ENCODE measurements at regions not wholly inside any gene's neighbourhood (a gene's known extent, or its start where the extent isn't known, plus 50 kb on each side); places are given as distances from the start of the nearest gene placed in this dataset.

GRCh38 chr18:11283479-11284161 is 134.3 kb upstream of the PIEZO2 start:
- DNase-seq (ENCODE audit: low spot score) = no peak
- no peak overlapping the region for H3K4me3 ChIP-seq (ENCODE audit: low read depth in 1 of 3, low read length in 3 of 3)
- WGBS = 28% methylated on average over 11 of the region's 11 CpGs
- H3K9ac ChIP-seq (ENCODE audit: low read depth in 1 of 2, low read length in 2 of 2) = peak overlapping the region in 1 of 2 donors; percentile 6
- H3K4me1 ChIP-seq (ENCODE audit: control insufficient read depth in 4 of 4, insufficient read depth in 4 of 4, low read length in 3 of 4) = peaks cover 0 to 25% (median 14%) of the 10 kb centered on the region in 4 donors
- H3K9me3 ChIP-seq (ENCODE audit: control insufficient read depth in 4 of 4, low read length in 3 of 4) = no peaks in the 10 kb centered on the region
- TF ChIP-seq ZBTB33 (IDR thresholded peaks at IDR 0.05) = peak; percentile 69
- peak; percentile 76 for TF ChIP-seq REST (IDR thresholded peaks at IDR 0.05)
- TF ChIP-seq NR2F2 (IDR thresholded peaks at IDR 0.05) = no peak
- TF ChIP-seq HNF4G (IDR thresholded peaks at IDR 0.05) = peak; percentile 26
- TF ChIP-seq MAX (IDR thresholded peaks at IDR 0.05) = peak; percentile 72
- peak in 1 of 2 donors; percentile 27 for TF ChIP-seq GABPA (IDR thresholded peaks at IDR 0.05 in 1 of 2, conservative IDR thresholded peaks at IDR 0.05 in 1 of 2)
- TF ChIP-seq ATF3 (IDR thresholded peaks at IDR 0.05) = no peak
- peak; percentile 74 to 91 for TF ChIP-seq HNF4A (conservative IDR thresholded peaks at IDR 0.05)
- no peak for TF ChIP-seq TAF1 (conservative IDR thresholded peaks at IDR 0.05)
- TF ChIP-seq YY1 (IDR thresholded peaks at IDR 0.05) = peak; percentile 92
- TF ChIP-seq SP1 (IDR thresholded peaks at IDR 0.05) = peak; percentile 91
- peak; percentile 51 to 59 for TF ChIP-seq RAD21 (IDR thresholded peaks at IDR 0.05)
- peak in 1 of 2 donors; percentile 86 for TF ChIP-seq EGR1 (IDR thresholded peaks at IDR 0.05; ENCODE audit: low read depth in 2 of 2)
- TF ChIP-seq FOXA2 (IDR thresholded peaks at IDR 0.05) = peak; percentile 97
- TF ChIP-seq RXRA (IDR thresholded peaks at IDR 0.05) = peak; percentile 70 to 88
- peak in 1 of 2 donors; percentile 60 for TF ChIP-seq JUND (IDR thresholded peaks at IDR 0.05)
- TF ChIP-seq CTCF (IDR thresholded peaks at IDR 0.05; ENCODE audit: low read depth, low read length, missing input control) = no peak
- TF ChIP-seq FOXA1 (IDR thresholded peaks at IDR 0.05) = peak; percentile 97
- H3K27ac ChIP-seq (ENCODE audit: low read depth in 1 of 2, low read length in 2 of 2) = peak overlapping the region; percentile 17 to 37
- H3K36me3 ChIP-seq (ENCODE audit: control insufficient read depth in 4 of 4, insufficient read depth in 3 of 4, low read depth in 1 of 4, low read length in 3 of 4) = no peaks in the 10 kb centered on the region
- H3K27me3 ChIP-seq (ENCODE audit: control insufficient read depth in 4 of 4, insufficient read depth in 4 of 4, low read length in 3 of 4) = no peaks in the 10 kb centered on the region

Measured in liver (tissue), 8 donors.